Cardiac muscle cell (in vitro differentiated cells and primary cell): ENCODE measurements at regions not wholly inside any gene's neighbourhood (a gene's known extent, or its start where the extent isn't known, plus 50 kb on each side); places are given as distances from the start of the nearest gene placed in this dataset.
A peak's percentile ranks its signal among the peaks of the same experiment; 100 is the strongest.

Source experiments
- DNase-seq, 2 donors: peaks; one replicate each; pipeline versions ENCODE4 v3.0.0 to v3.0.0-alpha.2; 2010 to 2017; ENCODE audit warnings: low read depth in 1 of 2, low spot score in 1 of 2
- H3K27ac ChIP-seq: fragments of 200-600 bp; sonication (generic); 2 replicates; pipeline ENCODE4 v1.5.1; 2016
- H3K27me3 ChIP-seq: fragments of 200-600 bp; sonication (generic); 2 replicates; pipeline ENCODE4 v1.6.0; 2016; ENCODE audit warnings: control low read depth
- H3K36me3 ChIP-seq: fragments of 200-600 bp; sonication (generic); 2 replicates; pipeline ENCODE4 v1.5.1; 2016; ENCODE audit warnings: control low read depth
- H3K4me1 ChIP-seq: fragments of 200-600 bp; sonication (generic); 2 replicates; pipeline ENCODE4 v1.8.1; 2017; ENCODE audit warnings: low read depth, mild to moderate bottlenecking, mixed run types
- H3K4me3 ChIP-seq: fragments of 200-600 bp; sonication (generic); 2 replicates; pipeline ENCODE4 v1.5.1; 2016; ENCODE audit warnings: mild to moderate bottlenecking
- H3K9me3 ChIP-seq: fragments of 200-600 bp; sonication (generic); 2 replicates; pipeline ENCODE4 v1.5.1; 2017; ENCODE audit warnings: low read depth, mild to moderate bottlenecking, control low read depth
- TF ChIP-seq, protein P1 (sequence below): IDR thresholded peaks from 2 replicates; pipeline ENCODE4 v1.5.1; 2012; ENCODE audit warnings: low read depth, mild to moderate bottlenecking, low read length

DNA sequence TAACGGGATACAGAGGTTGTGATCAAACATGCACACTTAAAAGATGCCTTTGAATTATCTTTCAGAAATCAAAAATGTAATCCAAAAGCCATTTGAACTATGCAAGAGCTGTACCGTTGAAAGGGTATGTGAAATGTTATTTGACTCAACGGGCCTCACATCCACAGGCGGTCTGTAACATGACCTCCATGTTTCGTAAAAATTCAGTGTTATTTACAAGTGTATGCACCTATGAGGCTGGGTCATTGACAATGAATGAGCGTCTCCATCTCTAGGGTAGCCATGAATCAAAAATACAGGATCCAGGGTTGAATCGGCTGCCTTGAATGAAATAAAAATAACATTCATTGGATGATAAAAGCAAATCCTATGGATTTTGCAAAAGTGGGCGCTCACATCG lies 100.1 kb downstream of the CRLF2 start:
- Histone ChIP-seq H3K4me3 (no peak overlapping the region), H3K27ac (no peak overlapping the region)

DNA sequence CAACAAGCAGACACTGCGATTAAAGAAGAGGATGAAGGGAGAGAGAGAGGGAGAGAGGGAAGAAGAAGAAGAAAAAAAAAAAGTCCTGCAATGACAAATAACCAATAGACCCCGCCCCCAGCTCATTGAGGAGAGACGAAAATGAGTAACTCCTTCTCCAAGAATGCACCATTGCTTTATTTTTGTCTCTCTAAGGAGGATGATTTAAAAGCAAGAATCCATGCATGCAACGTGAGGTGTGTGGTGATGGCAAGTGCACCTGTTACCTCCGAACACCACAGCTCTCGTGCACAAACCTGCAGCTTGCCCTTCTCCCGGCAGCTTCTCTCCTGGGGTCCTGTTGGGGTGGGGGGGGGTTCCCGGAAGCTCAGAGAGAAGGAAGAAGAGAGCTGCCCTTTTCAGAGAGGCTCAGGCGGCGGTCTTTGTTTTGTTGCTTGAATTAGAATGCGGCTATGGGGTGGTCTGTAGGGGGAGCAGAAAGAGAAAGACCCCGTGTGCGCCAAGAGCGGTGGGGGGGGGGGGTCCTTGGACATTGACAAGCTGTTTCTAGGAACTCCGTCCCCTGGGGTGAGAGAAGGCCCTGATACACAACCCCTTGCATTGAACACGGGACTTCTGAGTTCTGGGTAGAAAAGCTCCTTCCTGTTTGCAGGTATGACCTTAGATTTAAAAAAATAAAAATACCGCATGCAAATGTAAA lies 100.7 kb downstream of the CRLF2 start:
- no peaks in the 10 kb centered on the region for H3K36me3 ChIP-seq
- TF ChIP-seq, protein P1, sequence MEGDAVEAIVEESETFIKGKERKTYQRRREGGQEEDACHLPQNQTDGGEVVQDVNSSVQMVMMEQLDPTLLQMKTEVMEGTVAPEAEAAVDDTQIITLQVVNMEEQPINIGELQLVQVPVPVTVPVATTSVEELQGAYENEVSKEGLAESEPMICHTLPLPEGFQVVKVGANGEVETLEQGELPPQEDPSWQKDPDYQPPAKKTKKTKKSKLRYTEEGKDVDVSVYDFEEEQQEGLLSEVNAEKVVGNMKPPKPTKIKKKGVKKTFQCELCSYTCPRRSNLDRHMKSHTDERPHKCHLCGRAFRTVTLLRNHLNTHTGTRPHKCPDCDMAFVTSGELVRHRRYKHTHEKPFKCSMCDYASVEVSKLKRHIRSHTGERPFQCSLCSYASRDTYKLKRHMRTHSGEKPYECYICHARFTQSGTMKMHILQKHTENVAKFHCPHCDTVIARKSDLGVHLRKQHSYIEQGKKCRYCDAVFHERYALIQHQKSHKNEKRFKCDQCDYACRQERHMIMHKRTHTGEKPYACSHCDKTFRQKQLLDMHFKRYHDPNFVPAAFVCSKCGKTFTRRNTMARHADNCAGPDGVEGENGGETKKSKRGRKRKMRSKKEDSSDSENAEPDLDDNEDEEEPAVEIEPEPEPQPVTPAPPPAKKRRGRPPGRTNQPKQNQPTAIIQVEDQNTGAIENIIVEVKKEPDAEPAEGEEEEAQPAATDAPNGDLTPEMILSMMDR, result no peak
- H3K27ac ChIP-seq, result no peak overlapping the region
- H3K4me1 ChIP-seq, result peaks cover 4% of the 10 kb centered on the region
- H3K27me3 ChIP-seq, result peaks cover 29% of the 10 kb centered on the region
- DNase-seq, result no peak
- H3K4me3 ChIP-seq, result no peak overlapping the region
- H3K9me3 ChIP-seq, result no peaks in the 10 kb centered on the region

More for the DNA sequence above, 100.1 kb downstream of the CRLF2 start:
- TF ChIP-seq, protein P1, result no peak
- DNase-seq, result no peak
- Histone ChIP-seq H3K27me3 (peaks cover 29% of the 10 kb centered on the region), H3K4me1 (peaks cover 4% of the 10 kb centered on the region), H3K36me3 (no peaks in the 10 kb centered on the region), H3K9me3 (no peaks in the 10 kb centered on the region)

DNA sequence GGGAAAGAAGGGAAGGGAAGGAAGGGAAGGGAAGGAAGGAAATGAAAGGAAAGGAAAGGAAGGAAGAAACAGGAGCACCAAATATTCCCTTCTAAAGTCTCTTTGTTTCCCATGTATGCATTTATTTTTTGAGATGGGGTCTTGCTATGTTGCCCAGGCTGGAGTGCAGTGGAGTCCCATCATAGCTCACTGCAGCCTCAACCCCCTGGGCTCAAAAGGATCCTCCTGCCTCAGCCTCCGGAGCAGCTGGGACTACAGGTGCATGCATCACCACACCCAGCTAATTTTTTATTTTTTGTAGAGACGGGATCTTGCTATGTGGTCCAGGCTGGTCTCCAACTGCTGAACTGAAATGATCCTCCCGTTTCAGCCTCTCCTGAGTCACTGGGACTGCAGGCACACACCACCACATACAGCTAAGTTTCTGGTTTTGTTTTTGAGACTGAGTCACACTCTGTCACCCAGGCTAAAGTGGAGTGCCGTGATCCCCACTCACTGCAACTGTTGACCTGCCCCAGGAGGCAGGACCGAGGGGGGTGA lies 102.8 kb downstream of the CRLF2 start:
- no peak overlapping the region for H3K27ac ChIP-seq
- peaks cover 4% of the 10 kb centered on the region for H3K4me1 ChIP-seq
- H3K36me3 ChIP-seq, result no peaks in the 10 kb centered on the region
- H3K9me3 ChIP-seq, result no peaks in the 10 kb centered on the region
- H3K27me3 ChIP-seq, result peaks cover 29% of the 10 kb centered on the region
- H3K4me3 ChIP-seq, result no peak overlapping the region
- no peak for DNase-seq
- TF ChIP-seq, protein P1, result no peak

DNA sequence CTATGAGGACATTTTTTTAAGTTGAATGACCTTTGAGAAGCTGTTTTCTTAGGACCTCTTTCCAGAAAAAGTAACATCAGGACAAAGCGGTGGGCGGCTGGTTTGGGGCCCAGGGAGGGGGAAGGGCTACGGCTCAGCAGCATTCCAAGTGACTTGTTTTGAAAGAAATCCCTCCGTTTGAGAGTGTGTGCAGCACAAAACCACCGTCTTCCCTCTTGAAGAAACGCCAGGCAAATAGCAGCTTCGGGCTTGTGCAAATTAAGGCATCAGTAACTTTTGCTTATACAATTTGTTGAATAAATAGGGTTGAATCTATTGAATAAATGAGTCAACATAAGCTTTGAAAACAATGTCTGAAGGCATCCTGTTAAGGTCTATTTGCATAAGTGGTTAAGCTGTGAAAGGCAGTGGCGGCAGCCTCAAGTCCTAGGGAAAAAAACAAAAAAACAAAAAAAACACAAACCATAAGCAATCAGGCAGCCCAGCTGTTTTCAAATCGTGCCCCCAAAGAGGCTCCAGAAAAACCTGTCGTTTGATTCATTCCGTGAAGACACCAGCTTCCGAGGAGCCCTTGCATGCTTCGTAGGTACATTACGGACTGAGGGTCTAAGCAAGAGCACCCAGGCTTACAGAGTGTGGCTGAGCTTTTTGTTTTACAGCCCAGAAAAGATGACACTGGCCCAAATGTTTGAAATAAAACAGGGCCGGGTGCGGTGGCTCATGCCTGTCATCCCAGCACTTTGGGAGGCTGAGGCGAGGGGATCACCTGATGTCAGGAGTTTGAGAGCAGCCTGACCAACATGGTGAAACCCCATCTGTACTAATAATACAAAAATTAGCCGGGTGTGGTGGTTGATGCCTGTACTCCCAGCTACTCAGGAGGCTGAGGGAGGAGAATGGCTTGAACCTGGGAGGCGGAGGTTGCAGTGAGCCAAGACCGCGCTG lies 103.7 kb downstream of the CRLF2 start:
- peak in 1 of 2 donors; percentile 17 for DNase-seq
- Histone ChIP-seq H3K9me3 (no peaks in the 10 kb centered on the region), H3K4me1 (peaks cover 4% of the 10 kb centered on the region), H3K27ac (no peak overlapping the region), H3K36me3 (no peaks in the 10 kb centered on the region), H3K27me3 (peaks cover 29% of the 10 kb centered on the region), H3K4me3 (no peak overlapping the region)
- TF ChIP-seq, protein P1, result no peak

DNA sequence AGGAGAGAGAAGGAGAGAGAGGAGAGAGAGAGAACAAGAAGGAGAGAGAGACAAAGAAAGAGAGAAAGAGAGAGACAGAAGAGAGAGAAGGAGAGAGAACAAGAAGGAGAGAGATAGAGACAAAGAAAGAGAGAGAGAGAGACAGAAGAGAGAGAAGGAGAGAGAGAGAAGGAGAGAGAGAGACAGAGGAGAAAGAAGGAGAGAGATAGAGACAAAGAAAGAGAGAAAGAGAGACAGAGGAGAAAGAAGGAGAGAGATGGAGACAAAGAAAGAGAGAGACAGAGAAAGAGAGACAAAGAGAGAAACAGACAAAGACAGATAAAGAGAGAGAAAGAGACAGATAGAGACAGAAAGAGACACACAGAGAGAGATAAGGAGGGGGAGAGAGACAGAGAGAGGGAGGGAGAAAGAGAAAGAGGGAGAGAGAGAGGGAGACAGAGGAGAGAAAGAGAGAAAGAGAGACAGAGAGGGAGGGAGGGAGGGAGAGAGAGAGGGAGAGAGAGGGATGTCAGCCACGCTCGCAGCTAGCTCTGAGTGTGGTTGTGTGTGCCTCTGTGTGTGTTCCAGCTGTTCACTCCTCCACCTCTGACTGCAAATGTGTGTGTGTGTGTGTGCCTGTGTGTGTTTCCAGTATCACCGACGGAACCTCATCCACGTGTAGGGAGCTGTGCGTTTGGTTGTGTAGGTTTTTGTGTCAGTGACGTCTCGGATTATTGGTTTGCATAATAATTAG lies 105.8 kb downstream of the CRLF2 start:
- peaks cover 4% of the 10 kb centered on the region for H3K4me1 ChIP-seq
- no peaks in the 10 kb centered on the region for H3K36me3 ChIP-seq
- DNase-seq, result no peak
- H3K4me3 ChIP-seq, result no peak overlapping the region
- peaks cover 14% of the 10 kb centered on the region for H3K27me3 ChIP-seq
- H3K9me3 ChIP-seq, result no peaks in the 10 kb centered on the region
- TF ChIP-seq, protein P1, result no peak
- no peak overlapping the region for H3K27ac ChIP-seq
